ENCODE measurements at regions not wholly inside any gene's neighbourhood (a gene's known extent, or its start where the extent isn't known, plus 50 kb on each side); places are given as distances from the start of the nearest gene placed in this dataset.
A peak's percentile ranks its signal among the peaks of the same experiment; 100 is the strongest.
"Not testable (repeated sequence)": the region's sequence is repeated elsewhere in the genome, so short reads cannot be mapped to it uniquely, and the experiment has no call there.

DNA sequence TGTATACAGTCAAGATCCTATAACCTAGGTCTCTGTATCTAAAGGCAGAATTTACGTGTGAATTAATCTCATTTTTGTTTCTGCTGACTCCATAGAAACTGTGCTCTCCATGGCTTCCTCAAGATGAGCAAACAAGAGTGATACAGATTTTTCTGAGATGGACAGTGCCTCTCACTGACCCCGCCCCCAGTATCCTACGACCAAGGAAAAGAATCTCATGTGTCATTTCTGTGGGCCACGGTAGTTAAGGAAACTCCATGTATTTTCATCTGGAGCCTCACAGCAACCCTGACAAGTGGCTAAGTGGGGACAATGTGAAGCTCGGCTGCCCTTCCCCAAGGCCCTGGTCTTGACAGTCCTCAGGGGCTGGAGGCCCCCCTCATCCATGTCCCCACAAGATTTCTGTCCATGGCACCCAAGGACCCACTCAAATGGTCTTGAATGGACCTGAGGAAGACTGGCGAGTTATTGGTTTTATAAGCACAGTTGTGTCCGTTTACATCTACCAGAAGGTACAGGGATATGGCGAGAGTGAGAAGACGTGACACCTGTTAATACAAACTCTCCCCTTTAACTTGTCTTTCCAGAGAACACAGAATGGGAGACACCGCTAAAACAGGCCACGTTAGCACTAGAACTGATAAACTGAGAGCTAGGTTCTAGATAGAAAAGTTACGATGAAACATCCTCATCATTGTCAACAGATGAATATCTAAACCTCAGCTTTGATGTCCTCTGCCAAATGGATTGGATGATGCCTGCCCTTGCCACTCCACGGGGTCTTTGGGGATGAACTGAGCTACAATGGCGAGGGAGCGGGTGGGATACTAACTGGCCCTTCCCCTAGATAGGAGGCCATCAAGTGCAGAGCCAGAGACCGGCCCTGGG, 108.4 kb upstream of the EGLN3 start:
- DNase-seq: no peak

GRCh38 chr14:34058510-34058909, 107.6 kb upstream of the EGLN3 start:
- DNase-seq: no peak

- DNase-seq: no peak
Measured at GRCh38 chr14:34056046-34056445, 105.2 kb upstream of the EGLN3 start.

- no peak for DNase-seq
Measured at GRCh38 chr14:34055157-34055950, 104.5 kb upstream of the EGLN3 start.

- DNase-seq: no peak
Measured at GRCh38 chr14:34053666-34054065, 102.8 kb upstream of the EGLN3 start.

DNA sequence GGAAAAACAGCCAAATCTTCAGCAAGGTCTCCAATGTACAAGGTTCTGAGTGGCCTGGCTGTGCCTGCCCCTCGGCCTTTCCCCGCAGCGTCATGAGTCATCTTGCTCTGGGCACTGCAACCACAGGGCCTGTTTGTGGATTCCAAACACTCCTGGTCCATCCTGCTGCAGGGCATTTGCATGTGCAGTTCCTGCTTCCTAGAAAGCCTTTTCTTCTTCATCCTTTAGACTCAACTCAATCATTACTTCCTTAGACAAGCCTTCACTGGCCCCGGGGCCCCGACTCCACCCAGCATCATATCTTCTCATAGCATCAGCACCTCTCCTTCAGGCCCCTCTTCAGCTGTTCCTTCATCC, 101.8 kb upstream of the EGLN3 start:
- DNase-seq: no peak

- no peak for DNase-seq
Measured at GRCh38 chr14:34051966-34052657, 101.2 kb upstream of the EGLN3 start.

GRCh38 chr14:34050606-34051005, 99.7 kb upstream of the EGLN3 start:
- DNase-seq: no peak

DNA sequence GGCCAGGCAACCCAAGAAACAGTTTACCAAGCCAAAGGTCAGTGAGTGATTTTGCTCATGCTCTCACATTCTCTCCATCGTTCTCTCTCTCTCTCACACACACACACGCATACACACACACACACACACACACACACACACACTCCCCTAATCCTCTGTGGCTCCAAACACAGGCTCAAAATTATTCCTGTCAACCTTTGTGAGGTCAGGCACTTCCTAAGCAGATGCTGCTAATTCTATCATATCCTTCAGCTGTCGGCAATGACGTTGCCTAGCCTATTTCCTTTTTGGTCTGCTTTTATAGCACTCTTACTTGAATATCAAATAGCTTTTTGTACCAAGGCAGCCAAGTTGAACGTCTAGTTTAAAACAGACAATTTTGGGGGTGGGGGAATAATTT, 98.9 kb upstream of the EGLN3 start:
- DNase-seq: no peak

- not testable (repeated sequence) for DNase-seq
Measured at GRCh38 chr14:34049187-34049586, 98.3 kb upstream of the EGLN3 start.

GRCh38 chr14:34046799-34047520, 96.1 kb upstream of the EGLN3 start:
- no peak for DNase-seq

DNA sequence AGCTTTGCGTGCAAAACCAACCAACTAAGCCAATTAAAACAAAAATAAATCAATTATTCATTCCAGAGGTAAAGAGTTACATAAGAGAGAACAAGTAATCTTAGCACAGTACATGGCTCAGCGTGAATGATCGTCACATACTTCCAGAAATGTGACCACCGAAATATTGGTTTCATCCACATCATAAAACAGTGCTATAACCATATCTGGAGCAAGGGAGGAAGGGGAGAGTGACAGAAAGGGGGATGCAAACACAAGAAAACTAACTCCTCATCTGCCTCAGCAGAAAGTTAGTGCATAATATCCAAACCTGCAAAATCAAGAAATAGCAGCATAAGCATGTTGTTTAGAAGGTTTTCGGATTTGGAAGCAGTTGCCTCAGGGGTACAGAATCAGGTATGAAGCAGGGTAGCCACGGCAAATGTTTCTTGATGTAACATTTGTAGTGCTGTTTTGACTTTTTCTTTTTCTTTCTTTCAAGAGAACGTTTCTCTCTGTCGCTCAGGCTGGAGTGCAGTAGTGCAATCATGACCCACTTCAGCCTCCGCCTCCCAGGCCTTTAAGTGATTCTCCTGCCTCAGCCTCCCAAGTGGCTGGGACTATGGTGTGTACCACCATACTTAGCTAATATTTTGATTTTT, 93.9 kb upstream of the EGLN3 start:
- DNase-seq: no peak

DNA sequence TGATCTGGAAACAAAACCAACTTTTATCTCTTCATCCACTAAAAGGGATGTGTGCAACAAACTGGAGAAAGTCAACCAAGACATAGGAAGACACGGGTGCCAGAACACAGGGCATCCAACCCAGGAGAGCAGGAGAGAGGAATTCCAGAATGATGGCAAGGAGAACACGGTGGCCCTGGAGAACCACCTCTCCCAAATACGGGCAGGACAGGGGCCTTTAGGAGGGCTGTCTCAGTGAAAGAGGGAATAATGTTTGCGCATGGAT, 93.4 kb upstream of the EGLN3 start:
- DNase-seq: no peak

- peak; percentile 89 for DNase-seq
Measured at GRCh38 chr14:34043627-34044372, 92.9 kb upstream of the EGLN3 start.

DNA sequence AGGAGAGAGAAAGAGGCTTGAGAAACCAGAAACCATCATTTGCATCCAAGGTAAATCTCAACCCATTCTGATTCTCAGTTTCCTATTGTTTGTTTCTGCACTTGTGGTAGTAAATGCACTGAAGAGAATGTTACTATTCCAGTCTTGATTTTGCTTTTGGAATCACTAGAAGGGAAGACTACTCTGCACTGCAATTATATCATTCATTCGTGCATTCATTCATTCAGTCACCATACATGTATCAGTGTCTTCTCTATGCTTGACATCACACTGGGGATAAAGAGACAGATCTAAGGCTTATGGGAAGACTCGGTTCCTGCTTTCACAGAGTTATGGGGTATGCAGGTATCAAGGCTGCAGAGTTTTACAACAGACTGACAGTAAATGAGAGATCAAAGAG, 90.3 kb upstream of the EGLN3 start:
- no peak for DNase-seq

DNA sequence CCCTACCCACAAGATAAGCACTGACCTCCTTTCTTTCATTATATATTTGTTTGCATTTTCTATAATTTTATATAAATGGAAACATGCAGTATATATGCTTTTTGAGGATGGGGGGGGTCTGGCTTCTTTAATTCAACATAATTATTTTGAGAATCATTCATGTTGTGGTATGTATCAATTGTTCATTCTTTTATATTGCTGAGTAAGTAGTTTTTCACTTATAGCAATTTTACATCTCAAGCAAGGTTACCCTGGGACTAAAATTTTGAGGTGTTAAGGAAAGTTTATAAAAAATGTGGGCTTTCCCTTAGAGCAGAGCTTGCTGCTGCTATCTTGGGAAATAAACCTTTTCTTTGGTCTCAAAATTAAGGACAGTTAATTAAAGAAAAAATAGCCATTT, 89.9 kb upstream of the EGLN3 start:
- no peak for DNase-seq

DNA sequence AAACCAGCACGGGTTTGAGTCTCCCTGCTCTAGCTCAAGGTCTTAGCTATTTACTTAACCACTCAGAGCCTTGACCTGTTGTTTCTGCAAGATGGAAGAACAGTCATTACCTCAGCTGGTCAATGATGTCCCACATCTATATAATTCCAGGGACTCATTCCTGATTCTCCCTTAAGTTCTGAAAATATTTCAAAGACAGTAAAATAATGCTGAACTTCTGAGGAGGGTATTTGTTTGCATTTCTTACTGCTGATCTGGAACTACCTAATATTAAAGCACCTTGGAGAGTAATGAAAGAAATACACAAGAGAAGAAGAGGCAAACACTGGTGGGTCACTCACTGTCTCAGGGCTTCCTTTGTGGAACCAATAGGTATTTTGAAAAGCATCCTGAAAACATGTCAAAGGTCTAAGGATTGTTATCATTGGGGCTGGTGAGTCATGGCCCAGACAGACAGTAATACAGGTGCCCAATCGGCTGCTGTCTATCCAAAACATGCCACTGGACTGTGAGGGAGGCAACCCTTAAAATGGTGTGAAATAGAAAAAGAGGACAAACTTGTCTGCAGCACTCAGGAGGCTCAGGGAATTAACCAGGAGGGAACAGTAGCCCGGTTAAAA, 88.7 kb upstream of the EGLN3 start:
- no peak for DNase-seq

GRCh38 chr14:34038358-34039057, 87.6 kb upstream of the EGLN3 start:
- no peak for DNase-seq

- DNase-seq: no peak
Measured at GRCh38 chr14:34036319-34036766, 85.5 kb upstream of the EGLN3 start.

GRCh38 chr14:34035934-34036250, 85.0 kb upstream of the EGLN3 start:
- DNase-seq: no peak

Data from CD4-positive, alpha-beta T cell treated with Interleukin-4 for 4 hours (primary cell).